GM23338 (cell line): ENCODE measurements at regions not wholly inside any gene's neighbourhood (a gene's known extent, or its start where the extent isn't known, plus 50 kb on each side); places are given as distances from the start of the nearest gene placed in this dataset.

ENCODE experiments used
- ATAC-seq: fragments of 200-7000 bp; cut with Tn5 transposase; 3 replicates; pipeline ENCODE4 v1.9.1; 2020
- DNase-seq: peaks from one replicate; pipeline ENCODE4 v3.0.0-alpha.2; 2015; ENCODE audit warnings: low spot score
- H2AFZ ChIP-seq: fragments of 200-600 bp; sonication (generic); 2 replicates; pipeline ENCODE4 v1.8.0; 2016; ENCODE audit warnings: antibody characterized with exemption, mild to moderate bottlenecking, moderate library complexity
- H3F3A ChIP-seq: fragments of 200-600 bp; sonication (generic); replicated peaks from 2 replicates; pipeline ENCODE4 v1.8.0; 2017; ENCODE audit warnings: antibody characterized with exemption, mixed run types, low read depth
- H3K27ac ChIP-seq: fragments of 200-600 bp; sonication (generic); 2 replicates; pipeline ENCODE4 v1.6.1; 2016; ENCODE audit warnings: low read depth
- H3K27me3 ChIP-seq: fragments of 200-600 bp; sonication (generic); 2 replicates; pipeline ENCODE4 v1.8.0; 2016; ENCODE audit warnings: mild to moderate bottlenecking, mixed run types, moderate library complexity; ENCODE audit not compliant: insufficient read depth
- H3K36me3 ChIP-seq: fragments of 200-600 bp; sonication (generic); 2 replicates; pipeline ENCODE4 v1.8.0; 2016; ENCODE audit warnings: mild to moderate bottlenecking; ENCODE audit not compliant: insufficient read depth
- H3K4me1 ChIP-seq: fragments of 200-600 bp; sonication (generic); 2 replicates; pipeline ENCODE4 v1.8.0; 2016; ENCODE audit warnings: mild to moderate bottlenecking, moderate library complexity; ENCODE audit not compliant: insufficient read depth
- H3K4me2 ChIP-seq: fragments of 200-600 bp; sonication (generic); 2 replicates; pipeline ENCODE4 v1.7.1; 2017; ENCODE audit warnings: mixed run types
- H3K4me3 ChIP-seq: fragments of 200-600 bp; sonication (generic); 2 replicates; pipeline ENCODE4 v1.6.1; 2016; ENCODE audit warnings: mixed run types
- H3K79me2 ChIP-seq: fragments of 200-600 bp; sonication (generic); replicated peaks from 2 replicates; pipeline ENCODE4 v1.8.0; 2017; ENCODE audit warnings: mild to moderate bottlenecking; ENCODE audit not compliant: insufficient read depth
- H3K9me2 ChIP-seq: fragments of 200-600 bp; sonication (generic); 2 replicates; pipeline ENCODE4 v1.8.0; 2017; ENCODE audit not compliant: insufficient read depth
- H4K20me1 ChIP-seq: fragments of 200-600 bp; sonication (generic); replicated peaks from 2 replicates; pipeline ENCODE4 v1.8.0; 2017; ENCODE audit warnings: mild to moderate bottlenecking; ENCODE audit not compliant: insufficient read depth
- H3K27ac Mint-ChIP-seq: 2 replicates; pipeline ENCODE4 v1.8.0; 2020; ENCODE audit warnings: inconsistent platforms, mild to moderate bottlenecking, moderate library complexity, mixed read lengths
- H3K27me3 Mint-ChIP-seq: 3 replicates; pipeline ENCODE4 v1.8.0; 2022; ENCODE audit warnings: low read depth, mild to moderate bottlenecking, moderate library complexity, mixed read lengths, inconsistent platforms; ENCODE audit not compliant: insufficient read depth, poor library complexity
- H3K36me3 Mint-ChIP-seq: 3 replicates; pipeline ENCODE4 v1.8.0; 2021; ENCODE audit warnings: low read depth, mild to moderate bottlenecking, inconsistent platforms, moderate library complexity, mixed read lengths
- H3K4me1 Mint-ChIP-seq: 3 replicates; pipeline ENCODE4 v1.8.0; 2020; ENCODE audit warnings: mild to moderate bottlenecking, inconsistent platforms, mixed read lengths
- H3K4me3 Mint-ChIP-seq: 3 replicates; pipeline ENCODE4 v1.8.0; 2021; ENCODE audit warnings: moderate library complexity, mild to moderate bottlenecking, inconsistent platforms, mixed read lengths
- H3K9me3 Mint-ChIP-seq: 3 replicates; pipeline ENCODE4 v1.8.0; 2020; ENCODE audit warnings: moderate library complexity, mild to moderate bottlenecking, inconsistent platforms, mixed read lengths
- CREB1 ChIP-seq: fragments of 250-450 bp; sonication (Bioruptor Pico); IDR thresholded peaks from 2 replicates; pipeline ENCODE4 v1.5.0; 2020; ENCODE audit warnings: low read depth, mild to moderate bottlenecking, moderate library complexity
- EZH2 ChIP-seq: fragments of 200-600 bp; sonication (generic); IDR thresholded peaks from one replicate; pipeline ENCODE4 v1.8.0; 2017; ENCODE audit warnings: antibody characterized with exemption, mild to moderate bottlenecking, low read depth; ENCODE audit not compliant: unreplicated experiment
- EZH2phosphoT487 ChIP-seq: fragments of 200-600 bp; sonication (generic); IDR thresholded peaks from one replicate; pipeline ENCODE4 v1.8.1; 2018; ENCODE audit warnings: antibody characterized with exemption; ENCODE audit not compliant: unreplicated experiment
- JUNB ChIP-seq: IDR thresholded peaks from one replicate; pipeline ENCODE4 v1.6.1; 2016; ENCODE audit warnings: antibody characterized with exemption; ENCODE audit not compliant: unreplicated experiment
- NANOG ChIP-seq: IDR thresholded peaks from 2 replicates; pipeline ENCODE4 v1.6.1; 2016; ENCODE audit warnings: antibody characterized with exemption, borderline replicate concordance
- POLR2AphosphoS5 ChIP-seq: IDR thresholded peaks from 2 replicates; pipeline ENCODE4 v1.6.1; 2016; ENCODE audit warnings: antibody characterized with exemption, low read depth
- ZNF114 ChIP-seq: fragments of 250-450 bp; sonication (Bioruptor Pico); IDR thresholded peaks from 2 replicates; pipeline ENCODE4 v1.5.0; 2020; ENCODE audit warnings: mild to moderate bottlenecking, moderate library complexity
- ZNF331 ChIP-seq: fragments of 250-450 bp; sonication (Bioruptor Pico); IDR thresholded peaks from 2 replicates; pipeline ENCODE4 v1.5.0; 2020; ENCODE audit warnings: low read depth, mild to moderate bottlenecking, moderate library complexity
- ZNF462 ChIP-seq: fragments of 250-450 bp; sonication (Bioruptor Pico); IDR thresholded peaks from 2 replicates; pipeline ENCODE4 v1.5.0; 2020; ENCODE audit warnings: mild to moderate bottlenecking, moderate library complexity
- TF ChIP-seq, protein P1 (sequence below): IDR thresholded peaks from one replicate; pipeline ENCODE4 v1.6.1; 2018; ENCODE audit warnings: antibody characterized with exemption; ENCODE audit not compliant: unreplicated experiment

- TF ChIP-seq EZH2 (no peak), EZH2phosphoT487 (no peak), NANOG (no peak), ZNF331 (CRISPR knock-in tag) (no peak)
Observed at GRCh38 chr15:72934921-72935320, 117.3 kb upstream of the NEO1 start (continued).

DNA sequence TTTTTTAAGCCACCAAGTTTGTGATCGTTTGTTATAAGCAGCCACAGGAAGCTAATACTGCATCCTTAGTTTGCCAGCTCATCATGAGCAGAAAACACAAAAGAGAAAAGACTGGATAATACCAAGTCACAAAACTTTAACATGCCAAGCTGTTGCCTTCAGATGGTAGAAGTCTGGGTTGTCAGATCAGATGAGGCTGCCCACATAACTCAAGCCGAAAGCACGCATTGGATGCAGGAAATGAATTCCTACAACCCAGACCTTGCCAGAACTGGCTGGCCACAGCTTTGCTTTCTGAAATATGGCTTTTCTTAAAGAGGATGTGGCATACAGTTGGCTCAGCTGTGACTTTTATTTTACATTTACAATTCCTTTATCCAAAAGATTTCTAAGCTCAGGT is 118.3 kb upstream of the NEO1 start:
- peaks cover 13% of the 10 kb centered on the region for H3K4me1 Mint-ChIP-seq
- H3K27me3 Mint-ChIP-seq: peaks cover 4% of the 10 kb centered on the region
- no peaks in the 10 kb centered on the region; the same call in 2 of the 3 replicates for H3K9me3 Mint-ChIP-seq
- Histone ChIP-seq H3K4me1 (no peaks in the 10 kb centered on the region), H4K20me1 (no peaks in the 10 kb centered on the region), H3F3A (no peaks in the 10 kb centered on the region), H3K36me3 (no peaks in the 10 kb centered on the region), H3K27ac (no peak overlapping the region), H3K4me3 (no peak overlapping the region), H3K79me2 (no peaks in the 10 kb centered on the region), H2AFZ (peak overlapping the region; percentile 74; the same call in 1 of the 2 replicates), H3K9me2 (peaks cover 5% of the 10 kb centered on the region; the same call in 1 of the 2 replicates), H3K4me2 (no peak overlapping the region), H3K27me3 (no peaks in the 10 kb centered on the region)
- no peak overlapping the region for H3K27ac Mint-ChIP-seq
- H3K4me3 Mint-ChIP-seq: no peak overlapping the region
- no peak for DNase-seq
- no peak for TF ChIP-seq JUNB
- no peak for TF ChIP-seq EZH2phosphoT487
- no peak for TF ChIP-seq POLR2AphosphoS5
- TF ChIP-seq NANOG: no peak
- TF ChIP-seq ZNF114 (CRISPR knock-in tag): no peak
- TF ChIP-seq ZNF462: no peak
- TF ChIP-seq CREB1 (CRISPR knock-in tag): no peak
- TF ChIP-seq, protein P1, sequence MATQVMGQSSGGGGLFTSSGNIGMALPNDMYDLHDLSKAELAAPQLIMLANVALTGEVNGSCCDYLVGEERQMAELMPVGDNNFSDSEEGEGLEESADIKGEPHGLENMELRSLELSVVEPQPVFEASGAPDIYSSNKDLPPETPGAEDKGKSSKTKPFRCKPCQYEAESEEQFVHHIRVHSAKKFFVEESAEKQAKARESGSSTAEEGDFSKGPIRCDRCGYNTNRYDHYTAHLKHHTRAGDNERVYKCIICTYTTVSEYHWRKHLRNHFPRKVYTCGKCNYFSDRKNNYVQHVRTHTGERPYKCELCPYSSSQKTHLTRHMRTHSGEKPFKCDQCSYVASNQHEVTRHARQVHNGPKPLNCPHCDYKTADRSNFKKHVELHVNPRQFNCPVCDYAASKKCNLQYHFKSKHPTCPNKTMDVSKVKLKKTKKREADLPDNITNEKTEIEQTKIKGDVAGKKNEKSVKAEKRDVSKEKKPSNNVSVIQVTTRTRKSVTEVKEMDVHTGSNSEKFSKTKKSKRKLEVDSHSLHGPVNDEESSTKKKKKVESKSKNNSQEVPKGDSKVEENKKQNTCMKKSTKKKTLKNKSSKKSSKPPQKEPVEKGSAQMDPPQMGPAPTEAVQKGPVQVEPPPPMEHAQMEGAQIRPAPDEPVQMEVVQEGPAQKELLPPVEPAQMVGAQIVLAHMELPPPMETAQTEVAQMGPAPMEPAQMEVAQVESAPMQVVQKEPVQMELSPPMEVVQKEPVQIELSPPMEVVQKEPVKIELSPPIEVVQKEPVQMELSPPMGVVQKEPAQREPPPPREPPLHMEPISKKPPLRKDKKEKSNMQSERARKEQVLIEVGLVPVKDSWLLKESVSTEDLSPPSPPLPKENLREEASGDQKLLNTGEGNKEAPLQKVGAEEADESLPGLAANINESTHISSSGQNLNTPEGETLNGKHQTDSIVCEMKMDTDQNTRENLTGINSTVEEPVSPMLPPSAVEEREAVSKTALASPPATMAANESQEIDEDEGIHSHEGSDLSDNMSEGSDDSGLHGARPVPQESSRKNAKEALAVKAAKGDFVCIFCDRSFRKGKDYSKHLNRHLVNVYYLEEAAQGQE: no peak
- no peak for TF ChIP-seq ZNF331 (CRISPR knock-in tag)
- H3K36me3 Mint-ChIP-seq: no peaks in the 10 kb centered on the region
- no peak for ATAC-seq
